DMS79 treated with DMSO at 0.1 percent for 48 hours (cell line): ENCODE measurements at regions not wholly inside any gene's neighbourhood (a gene's known extent, or its start where the extent isn't known, plus 50 kb on each side); places are given as distances from the start of the nearest gene placed in this dataset.
"Not testable (repeated sequence)": the region's sequence is repeated elsewhere in the genome, so short reads cannot be mapped to it uniquely, and the experiment has no call there.

Experiments
- DNase-seq: peaks from one replicate; lab custom pipeline; 2025; lab: John Stamatoyannopoulos, UW

GRCh38 chr12:90593596-90594295 is 361.2 kb downstream of the CCER1 start:
- DNase-seq, result no peak

- DNase-seq, result no peak
These were observed 365.0 kb downstream of the CCER1 start for GRCh38 chr12:90589956-90590355.

GRCh38 chr12:90585640-90586304 is 369.2 kb downstream of the CCER1 start:
- no peak for DNase-seq

GRCh38 chr12:90576707-90577106 is 378.3 kb downstream of the CCER1 start:
- DNase-seq, result no peak

GRCh38 chr12:90575995-90576394 is 379.0 kb downstream of the CCER1 start:
- DNase-seq, result no peak

- no peak for DNase-seq
These were observed 380.3 kb downstream of the CCER1 start for GRCh38 chr12:90574676-90575075.

GRCh38 chr12:90572778-90573177 is 382.2 kb downstream of the CCER1 start:
- no peak for DNase-seq

GRCh38 chr12:90569685-90570084 is 385.3 kb downstream of the CCER1 start:
- DNase-seq, result no peak

GRCh38 chr12:90562671-90563070 is 392.3 kb downstream of the CCER1 start:
- no peak for DNase-seq

- DNase-seq, result no peak
These were observed 406.4 kb downstream of the CCER1 start for GRCh38 chr12:90548595-90548994.

GRCh38 chr12:90546511-90546910 is 408.5 kb downstream of the CCER1 start:
- no peak for DNase-seq

- DNase-seq, result no peak
These were observed 411.1 kb downstream of the CCER1 start for GRCh38 chr12:90543841-90544240.

- DNase-seq, result no peak
These were observed 411.6 kb downstream of the CCER1 start for GRCh38 chr12:90543374-90543773.

- DNase-seq, result not testable (repeated sequence)
These were observed 412.1 kb downstream of the CCER1 start for GRCh38 chr12:90542852-90543251.

GRCh38 chr12:90533828-90534227 is 421.1 kb downstream of the CCER1 start:
- not testable (repeated sequence) for DNase-seq

GRCh38 chr12:90520002-90520734 is 434.8 kb downstream of the CCER1 start:
- DNase-seq, result no peak

GRCh38 chr12:90519285-90519684 is 435.7 kb downstream of the CCER1 start:
- no peak for DNase-seq

GRCh38 chr12:90515199-90516175 is 439.5 kb downstream of the CCER1 start:
- DNase-seq, result no peak

GRCh38 chr12:90514325-90514724 is 440.7 kb downstream of the CCER1 start:
- no peak for DNase-seq

- DNase-seq, result no peak
These were observed 442.5 kb downstream of the CCER1 start for GRCh38 chr12:90512518-90512917.

GRCh38 chr12:90510948-90511347 is 444.0 kb downstream of the CCER1 start:
- no peak for DNase-seq

- no peak for DNase-seq
These were observed 450.2 kb downstream of the CCER1 start for GRCh38 chr12:90504806-90505205.
